ENCODE measurements at regions not wholly inside any gene's neighbourhood (a gene's known extent, or its start where the extent isn't known, plus 50 kb on each side); places are given as distances from the start of the nearest gene placed in this dataset.

DNA sequence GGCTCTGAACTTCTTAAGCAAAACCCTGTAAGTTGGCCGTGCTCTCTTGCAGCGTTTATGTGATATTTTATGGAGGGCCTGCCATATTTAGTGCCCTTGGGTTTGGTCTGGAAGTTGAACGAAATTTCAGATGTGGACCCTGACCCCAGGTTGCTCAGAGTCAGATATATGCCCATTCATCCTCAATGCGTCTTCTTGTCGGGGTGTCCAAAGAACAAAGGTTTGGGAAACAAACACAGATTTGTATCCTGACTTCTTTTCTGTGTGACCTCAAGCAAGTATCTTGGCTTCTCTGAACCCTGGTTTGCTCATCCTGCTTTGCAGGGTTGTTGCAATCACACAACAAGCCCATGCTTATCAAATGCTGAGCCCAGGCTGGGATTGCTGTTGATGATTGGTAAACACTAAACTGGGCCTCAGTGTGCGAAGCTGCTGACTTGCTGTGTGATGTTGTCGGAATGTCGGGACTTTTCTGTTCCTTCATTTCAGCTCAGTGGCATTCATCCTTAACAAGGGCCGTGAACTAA is 103.5 kb upstream of the PTPN1 start:
- DNase-seq (ENCODE audit: low read depth) = no peak
- H3K4me3 ChIP-seq (ENCODE audit: low read depth, low read length) = no peak overlapping the region
- TF ChIP-seq, protein P1, sequence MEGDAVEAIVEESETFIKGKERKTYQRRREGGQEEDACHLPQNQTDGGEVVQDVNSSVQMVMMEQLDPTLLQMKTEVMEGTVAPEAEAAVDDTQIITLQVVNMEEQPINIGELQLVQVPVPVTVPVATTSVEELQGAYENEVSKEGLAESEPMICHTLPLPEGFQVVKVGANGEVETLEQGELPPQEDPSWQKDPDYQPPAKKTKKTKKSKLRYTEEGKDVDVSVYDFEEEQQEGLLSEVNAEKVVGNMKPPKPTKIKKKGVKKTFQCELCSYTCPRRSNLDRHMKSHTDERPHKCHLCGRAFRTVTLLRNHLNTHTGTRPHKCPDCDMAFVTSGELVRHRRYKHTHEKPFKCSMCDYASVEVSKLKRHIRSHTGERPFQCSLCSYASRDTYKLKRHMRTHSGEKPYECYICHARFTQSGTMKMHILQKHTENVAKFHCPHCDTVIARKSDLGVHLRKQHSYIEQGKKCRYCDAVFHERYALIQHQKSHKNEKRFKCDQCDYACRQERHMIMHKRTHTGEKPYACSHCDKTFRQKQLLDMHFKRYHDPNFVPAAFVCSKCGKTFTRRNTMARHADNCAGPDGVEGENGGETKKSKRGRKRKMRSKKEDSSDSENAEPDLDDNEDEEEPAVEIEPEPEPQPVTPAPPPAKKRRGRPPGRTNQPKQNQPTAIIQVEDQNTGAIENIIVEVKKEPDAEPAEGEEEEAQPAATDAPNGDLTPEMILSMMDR (IDR thresholded peaks at IDR 0.05; ENCODE audit: insufficient read depth, low read depth, low read length) = no peak

DNA sequence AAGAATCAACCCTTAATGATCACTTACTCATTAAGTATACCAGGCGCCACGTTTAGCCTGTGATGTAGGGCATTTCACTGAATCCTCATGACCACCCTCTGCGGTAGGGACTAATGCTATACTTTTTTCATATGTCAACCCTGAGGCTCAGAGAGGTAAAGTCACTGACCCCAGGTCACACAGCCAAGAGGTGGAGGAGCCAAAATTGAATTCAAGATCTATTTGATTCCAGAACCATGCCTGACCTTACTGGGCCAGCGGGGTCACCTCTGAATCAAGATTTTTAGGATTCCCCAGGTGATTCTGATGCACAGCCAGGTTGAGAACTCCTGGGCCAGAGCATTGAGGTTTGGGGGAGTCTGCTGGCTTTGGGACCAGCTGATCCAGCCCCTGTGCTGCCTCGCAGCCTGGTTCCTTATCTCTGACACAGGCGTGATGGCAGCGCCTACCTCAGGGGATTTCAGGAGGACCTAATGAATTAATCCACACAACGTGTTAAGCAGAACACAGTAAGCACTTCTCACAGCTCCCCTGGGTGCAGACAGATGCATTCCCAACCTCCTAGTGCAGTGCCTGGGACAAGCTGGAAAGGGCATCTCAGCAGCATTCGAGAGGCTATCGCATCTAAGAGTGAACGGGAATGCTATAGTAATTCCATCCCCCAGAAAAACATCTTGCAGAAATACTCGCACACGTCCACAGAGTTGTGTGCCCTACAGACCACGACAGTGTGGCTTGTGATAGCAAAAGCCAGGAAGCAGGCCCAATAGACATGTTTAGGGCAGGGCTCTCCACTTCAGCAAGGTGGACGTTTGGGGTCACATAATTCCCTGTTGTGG is 101.4 kb upstream of the PTPN1 start:
- TF ChIP-seq, protein P1 (IDR thresholded peaks at IDR 0.05; ENCODE audit: insufficient read depth, low read depth, low read length) = no peak
- H3K4me3 ChIP-seq (ENCODE audit: low read depth, low read length) = no peak overlapping the region
- DNase-seq (ENCODE audit: low read depth) = no peak

DNA sequence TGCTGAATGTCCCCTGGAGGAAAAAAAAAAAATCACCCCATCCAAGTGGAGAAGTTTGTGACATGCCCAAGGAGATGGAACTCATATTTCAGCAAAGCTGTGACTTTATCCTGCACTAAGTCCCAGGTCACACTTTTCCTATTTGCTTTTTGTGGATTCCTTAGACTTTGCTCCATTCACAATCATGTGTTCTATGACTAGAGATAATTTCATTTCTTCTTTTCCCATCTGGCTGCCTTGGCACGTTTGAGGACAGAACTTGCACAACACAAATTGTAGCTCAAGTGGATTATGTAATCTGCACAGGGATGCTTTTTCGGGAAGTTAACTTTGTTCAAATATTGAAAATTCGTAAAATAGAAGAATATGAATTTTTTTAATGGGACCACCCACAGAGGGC is 100.7 kb upstream of the PTPN1 start:
- DNase-seq (ENCODE audit: low read depth) = peak; percentile 76
- H3K4me3 ChIP-seq (ENCODE audit: low read depth, low read length) = no peak overlapping the region
- TF ChIP-seq, protein P1 (IDR thresholded peaks at IDR 0.05; ENCODE audit: insufficient read depth, low read depth, low read length) = no peak

DNA sequence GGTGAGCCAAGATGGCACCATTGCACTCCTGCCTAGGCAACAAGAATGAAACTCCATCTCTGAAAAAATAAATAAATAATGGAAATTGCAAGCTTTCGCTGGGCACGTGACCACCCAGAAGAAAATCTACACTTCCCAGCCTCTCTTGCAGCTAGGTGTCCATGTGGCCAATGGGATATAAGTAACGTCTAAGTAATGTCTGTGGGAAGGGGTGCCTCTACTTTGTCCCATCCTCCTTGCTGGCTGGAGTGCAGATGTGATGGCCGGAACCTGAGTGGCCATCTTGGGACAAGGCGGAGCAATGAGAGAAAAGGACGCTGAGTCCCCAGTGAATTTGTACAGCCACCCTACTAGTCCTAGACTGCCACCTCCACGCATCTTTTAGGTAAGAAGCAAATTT is 99.8 kb upstream of the PTPN1 start:
- H3K4me3 ChIP-seq (ENCODE audit: low read depth, low read length) = no peak overlapping the region
- TF ChIP-seq, protein P1 (IDR thresholded peaks at IDR 0.05; ENCODE audit: insufficient read depth, low read depth, low read length) = no peak
- DNase-seq (ENCODE audit: low read depth) = no peak

DNA sequence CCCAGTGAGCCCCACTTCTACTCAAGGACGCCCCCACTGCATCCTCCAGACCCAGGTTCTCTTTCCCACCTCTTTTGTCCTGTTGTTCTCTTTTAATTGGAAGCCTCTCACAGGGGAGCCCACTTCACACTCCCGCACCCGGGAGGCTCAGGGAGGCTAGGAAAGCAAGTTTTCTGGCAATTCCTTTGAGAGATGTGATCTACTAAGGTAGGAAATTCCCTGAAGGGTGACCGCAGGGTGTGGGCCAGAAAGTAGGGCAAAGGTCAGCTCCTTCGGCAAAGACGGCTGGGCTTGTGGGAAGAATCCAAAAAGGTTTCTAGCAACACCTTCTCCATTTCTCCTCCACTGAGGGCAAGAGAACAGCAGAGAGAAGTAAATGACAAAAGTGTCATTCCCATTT is 98.1 kb upstream of the PTPN1 start:
- TF ChIP-seq, protein P1 (IDR thresholded peaks at IDR 0.05; ENCODE audit: insufficient read depth, low read depth, low read length) = no peak
- no peak overlapping the region for H3K4me3 ChIP-seq (ENCODE audit: low read depth, low read length)
- no peak for DNase-seq (ENCODE audit: low read depth)

DNA sequence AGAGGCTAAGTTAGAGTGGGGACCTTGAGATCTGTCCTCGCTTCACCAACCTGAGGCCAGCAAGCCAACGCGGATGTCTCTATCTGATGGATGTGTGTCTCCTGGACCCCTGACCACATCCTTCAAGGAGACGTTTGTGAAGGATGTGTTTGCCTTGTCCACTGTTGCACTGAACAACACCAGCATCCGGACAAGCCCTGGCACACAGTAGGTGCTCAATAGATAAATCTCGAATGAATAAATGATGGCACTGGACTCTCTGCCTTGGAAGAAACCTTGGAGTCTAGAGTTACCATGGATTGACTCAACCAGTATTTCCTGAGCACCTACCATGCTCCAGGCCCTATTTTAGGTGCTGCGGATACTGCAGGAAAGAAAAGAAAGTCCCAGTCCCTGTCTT is 97.7 kb upstream of the PTPN1 start:
- H3K4me3 ChIP-seq (ENCODE audit: low read depth, low read length) = no peak overlapping the region
- no peak for DNase-seq (ENCODE audit: low read depth)
- TF ChIP-seq, protein P1 (IDR thresholded peaks at IDR 0.05; ENCODE audit: insufficient read depth, low read depth, low read length) = no peak

All from fibroblast of villous mesenchyme (primary cell).